ENCODE measurements at regions not wholly inside any gene's neighbourhood (a gene's known extent, or its start where the extent isn't known, plus 50 kb on each side); places are given as distances from the start of the nearest gene placed in this dataset.
"Not testable (repeated sequence)": the region's sequence is repeated elsewhere in the genome, so short reads cannot be mapped to it uniquely, and the experiment has no call there.

GRCh38 chr21:5013455-5014304 is 5507.7 kb upstream of the TPTE start:
- no CpG with 5 or more reads among the region's 33 CpGs for WGBS, 2 donors
- H3K4me3 ChIP-seq; H3K27me3 ChIP-seq; H3K4me1 ChIP-seq; intact Hi-C loops (cut with DNase I; ENCODE audit: low total_unique reads); H3K27ac ChIP-seq; H3K36me3 ChIP-seq (ENCODE audit: low read depth, missing control alignments); H3K9me3 ChIP-seq; DNase-seq: not testable (repeated sequence)

GRCh38 chr21:5015187-5015586 is 5506.2 kb upstream of the TPTE start:
- not testable (repeated sequence) for H3K27ac ChIP-seq
- no CpG with 5 or more reads among the region's 17 CpGs for WGBS, 2 donors

GRCh38 chr21:5019120-5019519 is 5502.3 kb upstream of the TPTE start:
- H3K4me3 ChIP-seq; intact Hi-C loops (cut with DNase I; ENCODE audit: low total_unique reads); H3K9me3 ChIP-seq; DNase-seq; H3K4me1 ChIP-seq; H3K27ac ChIP-seq; H3K36me3 ChIP-seq (ENCODE audit: low read depth, missing control alignments); H3K27me3 ChIP-seq: not testable (repeated sequence)
- no CpG with 5 or more reads among the region's 15 CpGs for WGBS, 2 donors

More at GRCh38 chr21:5015187-5015586, 5506.2 kb upstream of the TPTE start:
- H3K36me3 ChIP-seq (ENCODE audit: low read depth, missing control alignments); DNase-seq; H3K9me3 ChIP-seq; H3K4me1 ChIP-seq; H3K4me3 ChIP-seq; H3K27me3 ChIP-seq; intact Hi-C loops (cut with DNase I; ENCODE audit: low total_unique reads): not testable (repeated sequence)

GRCh38 chr21:5021815-5022214 is 5499.6 kb upstream of the TPTE start:
- DNase-seq; H3K9me3 ChIP-seq; intact Hi-C loops (cut with DNase I; ENCODE audit: low total_unique reads); H3K27ac ChIP-seq; H3K27me3 ChIP-seq; H3K4me1 ChIP-seq; H3K4me3 ChIP-seq; H3K36me3 ChIP-seq (ENCODE audit: low read depth, missing control alignments): not testable (repeated sequence)
- no CpG with 5 or more reads among the region's 27 CpGs for WGBS, 2 donors

GRCh38 chr21:5022254-5022653 is 5499.1 kb upstream of the TPTE start:
- DNase-seq; H3K4me1 ChIP-seq; H3K36me3 ChIP-seq (ENCODE audit: low read depth, missing control alignments); H3K4me3 ChIP-seq; H3K27me3 ChIP-seq; intact Hi-C loops (cut with DNase I; ENCODE audit: low total_unique reads); H3K9me3 ChIP-seq; H3K27ac ChIP-seq: not testable (repeated sequence)
- no CpG with 5 or more reads among the region's 52 CpGs for WGBS, 2 donors

- H3K9me3 ChIP-seq; DNase-seq; H3K27ac ChIP-seq; H3K36me3 ChIP-seq (ENCODE audit: low read depth, missing control alignments); H3K4me1 ChIP-seq; H3K4me3 ChIP-seq; H3K27me3 ChIP-seq; intact Hi-C loops (cut with DNase I; ENCODE audit: low total_unique reads): not testable (repeated sequence)
- WGBS, 2 donors = no CpG with 5 or more reads among the region's 45 CpGs
These were observed 5498.6 kb upstream of the TPTE start for GRCh38 chr21:5022748-5023147.

GRCh38 chr21:5035147-5035546 is 5486.2 kb upstream of the TPTE start:
- no CpG with 5 or more reads among the region's 14 CpGs for WGBS, 2 donors
- H3K27ac ChIP-seq; DNase-seq; H3K9me3 ChIP-seq; intact Hi-C loops (cut with DNase I; ENCODE audit: low total_unique reads); H3K36me3 ChIP-seq (ENCODE audit: low read depth, missing control alignments); H3K4me1 ChIP-seq; H3K27me3 ChIP-seq; H3K4me3 ChIP-seq: not testable (repeated sequence)

GRCh38 chr21:5035587-5035986 is 5485.8 kb upstream of the TPTE start:
- intact Hi-C loops (cut with DNase I; ENCODE audit: low total_unique reads); H3K36me3 ChIP-seq (ENCODE audit: low read depth, missing control alignments); DNase-seq; H3K4me3 ChIP-seq; H3K9me3 ChIP-seq; H3K27me3 ChIP-seq; H3K4me1 ChIP-seq; H3K27ac ChIP-seq: not testable (repeated sequence)
- 91% methylated on average over 6 of the region's 9 CpGs; no CpG with 5 or more reads in 1 of the 2 donors for WGBS, 2 donors

- H3K4me1 ChIP-seq; H3K4me3 ChIP-seq; H3K9me3 ChIP-seq; H3K27me3 ChIP-seq; intact Hi-C loops (cut with DNase I; ENCODE audit: low total_unique reads); H3K36me3 ChIP-seq (ENCODE audit: low read depth, missing control alignments); H3K27ac ChIP-seq; DNase-seq: not testable (repeated sequence)
- no CpG with 5 or more reads among the region's 15 CpGs for WGBS, 2 donors
These were observed 5483.6 kb upstream of the TPTE start for GRCh38 chr21:5037606-5038331.

GRCh38 chr21:5039926-5040325 is 5481.5 kb upstream of the TPTE start:
- WGBS, 2 donors = no CpG with 5 or more reads among the region's 5 CpGs
- H3K27me3 ChIP-seq; H3K9me3 ChIP-seq; intact Hi-C loops (cut with DNase I; ENCODE audit: low total_unique reads); H3K4me1 ChIP-seq; H3K36me3 ChIP-seq (ENCODE audit: low read depth, missing control alignments); H3K4me3 ChIP-seq; DNase-seq; H3K27ac ChIP-seq: not testable (repeated sequence)

GRCh38 chr21:5042583-5042982 is 5478.8 kb upstream of the TPTE start:
- WGBS, 2 donors = no CpG with 5 or more reads among the region's 17 CpGs
- H3K27ac ChIP-seq; H3K4me3 ChIP-seq; H3K36me3 ChIP-seq (ENCODE audit: low read depth, missing control alignments); DNase-seq; H3K9me3 ChIP-seq; H3K27me3 ChIP-seq; intact Hi-C loops (cut with DNase I; ENCODE audit: low total_unique reads); H3K4me1 ChIP-seq: not testable (repeated sequence)

- intact Hi-C loops (cut with DNase I; ENCODE audit: low total_unique reads); H3K27ac ChIP-seq; H3K9me3 ChIP-seq; DNase-seq; H3K4me1 ChIP-seq; H3K4me3 ChIP-seq; H3K36me3 ChIP-seq (ENCODE audit: low read depth, missing control alignments); H3K27me3 ChIP-seq: not testable (repeated sequence)
- no CpG with 5 or more reads among the region's 7 CpGs for WGBS, 2 donors
These were observed 5476.6 kb upstream of the TPTE start for GRCh38 chr21:5044812-5045211.
